Lung (tissue), 11 donors: ENCODE measurements at regions not wholly inside any gene's neighbourhood (a gene's known extent, or its start where the extent isn't known, plus 50 kb on each side); places are given as distances from the start of the nearest gene placed in this dataset.

Experiments
- ATAC-seq: fragments of 200-7000 bp; cut with Tn5 transposase; one replicate; pipeline ENCODE4 v1.9.1; 2020; ENCODE audit warnings: moderate number of reproducible peaks; ENCODE audit not compliant: insufficient read depth, low FRiP score
- DNase-seq, 3 donors: peaks; one replicate each; pipeline ENCODE4 v3.0.0-alpha.2; 2013 to 2017
- H3K27ac ChIP-seq, 2 donors: one replicate each; pipeline ENCODE4 v1.5.1; 2013; ENCODE audit warnings: mild to moderate bottlenecking in 2 of 2, moderate library complexity in 2 of 2, control low read depth in 1 of 2, inconsistent platforms in 1 of 2, low read depth in 1 of 2, low read length in 1 of 2
- H3K27me3 ChIP-seq, 3 donors: one replicate each; pipeline ENCODE4 v1.5.1; 2013; ENCODE audit warnings: low read length in 2 of 3; ENCODE audit not compliant: control insufficient read depth in 3 of 3, insufficient read depth in 3 of 3
- H3K36me3 ChIP-seq, 4 donors: one replicate each; pipeline ENCODE4 v1.5.1; 2013; ENCODE audit warnings: low read length in 4 of 4, mild to moderate bottlenecking in 1 of 4, moderate library complexity in 1 of 4; ENCODE audit not compliant: control insufficient read depth in 4 of 4, insufficient read depth in 4 of 4
- H3K4me1 ChIP-seq, 5 donors: one replicate each; pipeline ENCODE4 v1.5.1; 2013; ENCODE audit warnings: low read length in 5 of 5, mild to moderate bottlenecking in 2 of 5, moderate library complexity in 1 of 5; ENCODE audit not compliant: control insufficient read depth in 5 of 5, insufficient read depth in 5 of 5
- H3K4me3 ChIP-seq: one replicate; pipeline ENCODE4 v1.5.1; 2013; ENCODE audit warnings: mild to moderate bottlenecking, control low read depth, moderate library complexity
- H3K9ac ChIP-seq, 2 donors: one replicate each; pipeline ENCODE4 v1.5.1; 2013; ENCODE audit warnings: low read length in 2 of 2, control low read depth in 1 of 2; ENCODE audit not compliant: insufficient read depth in 1 of 2
- H3K9me3 ChIP-seq, 4 donors: one replicate each; pipeline ENCODE4 v1.5.1; 2013; ENCODE audit warnings: low read length in 3 of 4, mild to moderate bottlenecking in 1 of 4, moderate library complexity in 1 of 4; ENCODE audit not compliant: control insufficient read depth in 4 of 4, insufficient read depth in 3 of 4
- WGBS, 2 donors: extraction: QIAGEN DNeasy Blood & Tissue Kit; methylation state at CpG; one replicate each; pipeline ENCODE4 v1.1.7; 2013; 5-methylcytosine and 5-hydroxymethylcytosine counted together
- TF ChIP-seq, protein P1 (sequence below): IDR thresholded peaks from 2 replicates; pipeline ENCODE4 v1.5.1; 2012; ENCODE audit warnings: mild to moderate bottlenecking; ENCODE audit errors: control extremely low read depth, extremely low read depth
- donor health status: control.
- donor health status: control.
- donor health status: Bipolar disorder and iron deficiency.
- donor health status: healthy.
- donor health status: DM: yes; HTN: yes; CAD: no.

DNA sequence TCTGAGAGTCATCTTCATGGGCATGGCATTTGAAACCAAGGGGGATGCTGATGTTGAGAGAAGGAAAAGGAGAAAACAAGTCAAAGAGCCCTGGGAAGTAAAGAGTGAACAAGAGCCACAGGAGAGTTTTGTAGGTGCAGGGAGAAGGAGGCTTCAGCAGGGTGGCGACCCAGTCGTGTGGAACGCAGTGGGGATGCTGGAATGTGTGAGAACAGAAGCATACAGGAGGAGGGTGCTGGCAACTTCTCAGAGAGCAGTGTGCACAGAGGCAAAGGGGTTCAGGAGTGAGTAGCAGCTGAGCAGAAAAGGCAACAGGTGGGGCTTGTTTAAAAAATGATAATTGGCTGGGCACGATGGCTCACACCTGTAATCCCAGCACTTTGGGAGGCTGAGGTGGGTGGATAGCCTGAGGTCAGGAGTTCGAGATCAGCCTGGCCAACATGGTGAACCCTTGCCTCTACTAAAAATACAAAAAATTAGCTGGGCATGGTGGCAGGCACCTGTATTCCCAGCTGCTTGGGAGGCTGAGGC is 75.8 kb upstream of the PLET1 start:
- peaks cover 0 to 4% (median 0%) of the 10 kb centered on the region in 5 donors for H3K4me1 ChIP-seq
- H3K27ac ChIP-seq: no peak overlapping the region
- no peaks in the 10 kb centered on the region for H3K27me3 ChIP-seq
- no peak for ATAC-seq
- TF ChIP-seq, protein P1, sequence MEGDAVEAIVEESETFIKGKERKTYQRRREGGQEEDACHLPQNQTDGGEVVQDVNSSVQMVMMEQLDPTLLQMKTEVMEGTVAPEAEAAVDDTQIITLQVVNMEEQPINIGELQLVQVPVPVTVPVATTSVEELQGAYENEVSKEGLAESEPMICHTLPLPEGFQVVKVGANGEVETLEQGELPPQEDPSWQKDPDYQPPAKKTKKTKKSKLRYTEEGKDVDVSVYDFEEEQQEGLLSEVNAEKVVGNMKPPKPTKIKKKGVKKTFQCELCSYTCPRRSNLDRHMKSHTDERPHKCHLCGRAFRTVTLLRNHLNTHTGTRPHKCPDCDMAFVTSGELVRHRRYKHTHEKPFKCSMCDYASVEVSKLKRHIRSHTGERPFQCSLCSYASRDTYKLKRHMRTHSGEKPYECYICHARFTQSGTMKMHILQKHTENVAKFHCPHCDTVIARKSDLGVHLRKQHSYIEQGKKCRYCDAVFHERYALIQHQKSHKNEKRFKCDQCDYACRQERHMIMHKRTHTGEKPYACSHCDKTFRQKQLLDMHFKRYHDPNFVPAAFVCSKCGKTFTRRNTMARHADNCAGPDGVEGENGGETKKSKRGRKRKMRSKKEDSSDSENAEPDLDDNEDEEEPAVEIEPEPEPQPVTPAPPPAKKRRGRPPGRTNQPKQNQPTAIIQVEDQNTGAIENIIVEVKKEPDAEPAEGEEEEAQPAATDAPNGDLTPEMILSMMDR: no peak
- H3K9ac ChIP-seq: no peak overlapping the region
- H3K4me3 ChIP-seq: no peak overlapping the region
- H3K36me3 ChIP-seq: peaks cover 0 to 2% (median 0%) of the 10 kb centered on the region in 4 donors
- no peaks in the 10 kb centered on the region for H3K9me3 ChIP-seq
- WGBS, 2 donors: 85 to 94% methylated on average over 5 of the region's 5 CpGs
- no peak for DNase-seq

DNA sequence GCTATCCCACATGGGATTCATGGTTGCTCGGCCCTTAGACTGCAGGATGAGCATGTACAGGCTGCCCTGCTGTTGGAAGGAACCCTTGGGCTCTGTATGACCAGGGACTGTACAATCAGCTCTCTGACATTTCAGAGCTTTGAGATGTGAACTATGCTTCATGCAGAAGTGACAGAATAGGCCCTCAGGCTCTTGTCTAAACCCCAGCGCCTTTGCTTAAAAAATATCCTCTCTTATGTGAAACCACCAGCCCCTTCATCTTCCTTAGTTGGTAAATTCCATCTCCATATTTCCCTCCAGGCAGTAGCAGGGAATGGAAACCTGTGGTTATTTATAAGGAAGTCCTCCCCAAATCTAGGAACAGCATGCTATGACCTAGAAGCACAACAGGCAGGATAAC is 78.9 kb upstream of the PLET1 start:
- Histone ChIP-seq H3K4me1 (peaks cover 0 to 10% (median 2%) of the 10 kb centered on the region in 5 donors), H3K9me3 (no peaks in the 10 kb centered on the region), H3K36me3 (peaks cover 0 to 2% (median 0%) of the 10 kb centered on the region in 4 donors), H3K4me3 (no peak overlapping the region), H3K9ac (no peak overlapping the region), H3K27me3 (no peaks in the 10 kb centered on the region), H3K27ac (no peak overlapping the region)
- ATAC-seq: no peak
- TF ChIP-seq, protein P1: no peak
- DNase-seq: no peak
- 93 to 94% methylated on average over 2 of the region's 2 CpGs for WGBS, 2 donors

DNA sequence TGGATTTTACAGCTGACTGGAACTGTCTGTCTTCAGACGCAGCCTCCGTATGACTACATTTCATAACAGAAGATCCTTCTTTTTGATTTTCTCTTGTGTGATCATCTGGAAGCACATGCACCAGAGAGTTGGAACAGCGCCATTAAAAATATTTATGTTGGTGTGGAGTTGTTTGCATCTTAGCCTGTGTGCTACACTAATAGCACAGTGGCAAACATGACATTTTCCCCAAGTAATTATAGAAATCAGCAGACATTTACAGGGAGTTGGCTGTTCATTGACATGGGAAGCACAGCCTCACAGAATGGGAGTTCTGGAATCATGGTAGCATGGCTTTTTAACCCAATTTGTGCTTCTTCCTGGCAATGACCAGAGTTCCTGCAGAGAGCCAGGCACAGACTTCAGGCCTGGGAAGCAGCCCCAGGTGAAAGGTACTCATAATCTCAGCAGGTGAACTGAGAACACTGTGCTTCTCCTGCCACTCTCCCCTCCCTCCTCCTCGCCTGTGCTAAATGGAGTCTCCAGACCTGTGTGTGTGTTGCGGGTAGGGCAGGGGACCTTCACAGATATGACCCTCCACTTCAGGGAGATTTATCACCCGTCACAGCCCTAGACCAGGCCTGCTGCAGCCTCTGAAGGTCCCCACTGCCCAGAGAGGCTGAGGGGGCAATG is 82.8 kb upstream of the PLET1 start:
- H3K4me1 ChIP-seq: peaks cover 0 to 18% (median 3%) of the 10 kb centered on the region in 5 donors
- DNase-seq: peak; percentile 19 to 79 (median 72)
- 81 to 85% methylated on average over 6 of the region's 6 CpGs for WGBS, 2 donors
- no peak for ATAC-seq
- H3K27me3 ChIP-seq: no peaks in the 10 kb centered on the region
- H3K27ac ChIP-seq: no peak overlapping the region
- TF ChIP-seq, protein P1: no peak
- H3K9ac ChIP-seq: no peak overlapping the region
- peaks cover 0 to 2% (median 0%) of the 10 kb centered on the region in 4 donors for H3K36me3 ChIP-seq
- H3K4me3 ChIP-seq: no peak overlapping the region
- H3K9me3 ChIP-seq: no peaks in the 10 kb centered on the region
